OCI-LY7 (cell line): ENCODE measurements at regions not wholly inside any gene's neighbourhood (a gene's known extent, or its start where the extent isn't known, plus 50 kb on each side); places are given as distances from the start of the nearest gene placed in this dataset.

Experiments used
- CTCF ChIP-seq: fragments of 200-600 bp; sonication (generic); conservative IDR thresholded peaks from 2 replicates; pipeline ENCODE4 v1.5.1; 2014; ENCODE audit warnings: mild to moderate bottlenecking, antibody characterized with exemption, low read length, moderate library complexity, mixed read lengths
- EZH2phosphoT487 ChIP-seq: fragments of 200-600 bp; sonication (generic); IDR thresholded peaks from 2 replicates; pipeline ENCODE4 v1.6.1; 2018; ENCODE audit warnings: low read depth, borderline replicate concordance, mild to moderate bottlenecking, mixed run types, antibody characterized with exemption, low read length, moderate library complexity, mixed read lengths

- TF ChIP-seq CTCF (no peak), EZH2phosphoT487 (no peak)
These were observed 340.6 kb upstream of the KHDRBS2 start for GRCh38 chr6:62626661-62627060.
